HepG2 (cell line): ENCODE measurements at regions not wholly inside any gene's neighbourhood (a gene's known extent, or its start where the extent isn't known, plus 50 kb on each side); places are given as distances from the start of the nearest gene placed in this dataset.

Experiments
- DNMT1 ChIP-seq: sonication (generic); formaldehyde crosslinking; IDR thresholded peaks from 2 replicates; pipeline ENCODE4 v1.5.1; 2020; ENCODE audit warnings: mild to moderate bottlenecking, missing genetic modification reagents
- FIP1L1 ChIP-seq: fragments of 200-400 bp; formaldehyde crosslinking; IDR thresholded peaks from 2 replicates; pipeline ENCODE4 v1.6.1; 2018; ENCODE audit warnings: low read depth, mild to moderate bottlenecking, low read length, moderate library complexity, borderline replicate concordance; ENCODE audit not compliant: insufficient read depth
- FOSL2 ChIP-seq: sonication (generic); formaldehyde crosslinking; IDR thresholded peaks from 2 replicates; pipeline ENCODE4 v1.4.0; 2020; ENCODE audit warnings: missing genetic modification reagents
- HDAC6 ChIP-seq: fragments of 200-600 bp; sonication (generic); IDR thresholded peaks from 2 replicates; pipeline ENCODE4 v1.7.0; 2017; ENCODE audit warnings: mild to moderate bottlenecking, antibody characterized with exemption, low read length, low read depth
- KAT7 ChIP-seq: IDR thresholded peaks from 2 replicates; pipeline ENCODE4 v1.6.1; 2018; ENCODE audit warnings: borderline replicate concordance, missing compliant biosample characterization
- KLF13 ChIP-seq: sonication (generic); formaldehyde crosslinking; IDR thresholded peaks from 2 replicates; pipeline ENCODE4 v1.4.0; 2020; ENCODE audit warnings: mild to moderate bottlenecking, missing genetic modification reagents
- KMT2A ChIP-seq: sonication (generic); formaldehyde crosslinking; IDR thresholded peaks from 2 replicates; pipeline ENCODE4 v1.4.0; 2020; ENCODE audit warnings: missing genetic modification reagents
- MED13 ChIP-seq: sonication (generic); formaldehyde crosslinking; IDR thresholded peaks from 2 replicates; pipeline ENCODE4 v1.5.0; 2020; ENCODE audit warnings: missing genetic modification reagents
- MIER3 ChIP-seq: IDR thresholded peaks from 2 replicates; pipeline ENCODE4 v1.6.1; 2016; ENCODE audit warnings: missing compliant biosample characterization, borderline replicate concordance
- PAX8 ChIP-seq: sonication (generic); formaldehyde crosslinking; IDR thresholded peaks from 2 replicates; pipeline ENCODE4 v1.8.0; 2022; ENCODE audit warnings: mild to moderate bottlenecking, missing genetic modification reagents, borderline replicate concordance
- PBX2 ChIP-seq: IDR thresholded peaks from 2 replicates; pipeline ENCODE4 v1.6.1; 2016; ENCODE audit warnings: control low read depth
- PLRG1 ChIP-seq: fragments of 450-650 bp; conservative IDR thresholded peaks from 2 replicates; pipeline ENCODE4 v1.6.1; 2016
- RAD21 ChIP-seq: fragments of 450-650 bp; formaldehyde crosslinking; IDR thresholded peaks from 2 replicates; pipeline ENCODE4 v1.5.0; 2020; ENCODE audit warnings: mild to moderate bottlenecking
- XRCC5 ChIP-seq: fragments of 200-400 bp; formaldehyde crosslinking; optimal IDR thresholded peaks from 2 replicates; pipeline ENCODE3; 2017; ENCODE audit warnings: mild to moderate bottlenecking, low read length
- ZBTB46 ChIP-seq: sonication (generic); formaldehyde crosslinking; IDR thresholded peaks from 2 replicates; pipeline ENCODE4 v1.4.0; 2020; ENCODE audit warnings: mild to moderate bottlenecking, missing genetic modification reagents, borderline replicate concordance
- ZFP1 ChIP-seq: IDR thresholded peaks from 2 replicates; pipeline ENCODE4 v1.6.1; 2016
- ZNF232 ChIP-seq: sonication (generic); formaldehyde crosslinking; IDR thresholded peaks from 2 replicates; pipeline ENCODE4 v1.4.0; 2020; ENCODE audit warnings: missing genetic modification reagents, borderline replicate concordance
- ZNF460 ChIP-seq: sonication (generic); formaldehyde crosslinking; IDR thresholded peaks from 2 replicates; pipeline ENCODE4 v1.5.1; 2020; ENCODE audit warnings: missing genetic modification reagents, mild to moderate bottlenecking, borderline replicate concordance
- ZNF484 ChIP-seq: sonication (generic); formaldehyde crosslinking; IDR thresholded peaks from 2 replicates; pipeline ENCODE4 v1.5.1; 2020; ENCODE audit warnings: mild to moderate bottlenecking, low read depth, missing genetic modification reagents, borderline replicate concordance
- ZNF569 ChIP-seq: sonication (generic); formaldehyde crosslinking; IDR thresholded peaks from 2 replicates; pipeline ENCODE4 v1.5.0; 2020; ENCODE audit warnings: mild to moderate bottlenecking, missing genetic modification reagents, moderate library complexity, borderline replicate concordance
- ZNF737 ChIP-seq: sonication (generic); formaldehyde crosslinking; IDR thresholded peaks from 2 replicates; pipeline ENCODE4 v1.5.0; 2020; ENCODE audit warnings: missing genetic modification reagents, mild to moderate bottlenecking, borderline replicate concordance
- ZNF746 ChIP-seq: sonication (generic); formaldehyde crosslinking; IDR thresholded peaks from 2 replicates; pipeline ENCODE4 v1.8.0; 2022; ENCODE audit warnings: mild to moderate bottlenecking, missing genetic modification reagents
- ZNF781 ChIP-seq: sonication (generic); formaldehyde crosslinking; IDR thresholded peaks from 2 replicates; pipeline ENCODE4 v1.5.1; 2020; ENCODE audit warnings: borderline replicate concordance, mild to moderate bottlenecking, missing genetic modification reagents; ENCODE audit errors: not compliant biosample characterization
- ZNF790 ChIP-seq: sonication (generic); formaldehyde crosslinking; IDR thresholded peaks from 2 replicates; pipeline ENCODE4 v1.8.0; 2022; ENCODE audit warnings: missing genetic modification reagents, mild to moderate bottlenecking, borderline replicate concordance
- ZSCAN31 ChIP-seq: sonication (generic); formaldehyde crosslinking; IDR thresholded peaks from 2 replicates; pipeline ENCODE4 v1.5.0; 2020; ENCODE audit warnings: low read depth, mild to moderate bottlenecking, missing genetic modification reagents
- TF ChIP-seq, protein P1 (sequence below): IDR thresholded peaks from 2 replicates; pipeline ENCODE4 v1.6.1; 2012; ENCODE audit warnings: inconsistent platforms
- TF ChIP-seq, protein P2 (sequence below): sonication (generic); formaldehyde crosslinking; IDR thresholded peaks from 2 replicates; pipeline ENCODE4 v1.4.0; 2020; ENCODE audit warnings: mild to moderate bottlenecking, missing genetic modification reagents

GRCh38 chr2:8118940-8119781 is 562.7 kb upstream of the ID2 start (continued):
- TF ChIP-seq ZNF737 (CRISPR knock-in tag), result no peak
- TF ChIP-seq RAD21 (CRISPR knock-in tag), result no peak; the same call in 1 of the 2 replicates
- TF ChIP-seq ZBTB46, result no peak
- no peak for TF ChIP-seq MIER3 (CRISPR knock-in tag)
- TF ChIP-seq HDAC6, result no peak
- TF ChIP-seq MED13 (CRISPR knock-in tag), result no peak
- TF ChIP-seq PAX8, result no peak
- TF ChIP-seq FIP1L1, result 0 out of 2 replicates have a peak, but pooled peaks have one; percentile 68
- TF ChIP-seq, protein P1, sequence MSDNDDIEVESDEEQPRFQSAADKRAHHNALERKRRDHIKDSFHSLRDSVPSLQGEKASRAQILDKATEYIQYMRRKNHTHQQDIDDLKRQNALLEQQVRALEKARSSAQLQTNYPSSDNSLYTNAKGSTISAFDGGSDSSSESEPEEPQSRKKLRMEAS, result 0 out of 2 replicates have a peak, but pooled peaks have one; percentile 32
- no peak for TF ChIP-seq ZNF232 (CRISPR knock-in tag)
- TF ChIP-seq, protein P2, sequence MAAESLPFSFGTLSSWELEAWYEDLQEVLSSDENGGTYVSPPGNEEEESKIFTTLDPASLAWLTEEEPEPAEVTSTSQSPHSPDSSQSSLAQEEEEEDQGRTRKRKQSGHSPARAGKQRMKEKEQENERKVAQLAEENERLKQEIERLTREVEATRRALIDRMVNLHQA (CRISPR knock-in tag), result no peak
- TF ChIP-seq ZFP1 (CRISPR knock-in tag), result no peak
- TF ChIP-seq PBX2 (CRISPR knock-in tag), result no peak; the same call in 1 of the 2 replicates
- no peak for TF ChIP-seq XRCC5
- TF ChIP-seq KLF13 (CRISPR knock-in tag), result no peak
- no peak for TF ChIP-seq ZNF484 (CRISPR knock-in tag)
- no peak for TF ChIP-seq ZNF569 (CRISPR knock-in tag)
- no peak for TF ChIP-seq ZNF790 (CRISPR knock-in tag)
- no peak for TF ChIP-seq DNMT1 (CRISPR knock-in tag)
- no peak for TF ChIP-seq PLRG1
- TF ChIP-seq ZNF746 (CRISPR knock-in tag), result no peak
- no peak for TF ChIP-seq KMT2A (CRISPR knock-in tag)
- TF ChIP-seq ZSCAN31 (CRISPR knock-in tag), result no peak
- no peak for TF ChIP-seq ZNF460 (CRISPR knock-in tag)
- peak; percentile 25 for TF ChIP-seq ZNF781 (CRISPR knock-in tag)
- TF ChIP-seq FOSL2 (CRISPR knock-in tag), result no peak
- TF ChIP-seq KAT7 (CRISPR knock-in tag), result 0 out of 2 replicates have a peak, but pooled peaks have one; percentile 6
